Kidney epithelial cell (primary cell): ENCODE measurements at regions not wholly inside any gene's neighbourhood (a gene's known extent, or its start where the extent isn't known, plus 50 kb on each side); places are given as distances from the start of the nearest gene placed in this dataset.

Source experiments
- DNase-seq: peaks from one replicate; pipeline ENCODE4 v3.0.0-alpha.2; 2010; ENCODE audit warnings: low read depth
- H3K27me3 ChIP-seq: 2 replicates; pipeline ENCODE4 v1.6.0; 2011; ENCODE audit warnings: low read length; ENCODE audit not compliant: control insufficient read depth, insufficient read depth
- H3K36me3 ChIP-seq: 2 replicates; pipeline ENCODE4 v1.5.1; 2011; ENCODE audit warnings: low read length; ENCODE audit not compliant: control insufficient read depth, insufficient read depth
- H3K4me3 ChIP-seq: 2 replicates; pipeline ENCODE4 v1.5.1; 2011; ENCODE audit warnings: low read depth, mild to moderate bottlenecking, control low read depth, low read length
- TF ChIP-seq, protein P1 (sequence below): IDR thresholded peaks from 2 replicates; pipeline ENCODE4 v1.5.1; 2011; ENCODE audit warnings: mild to moderate bottlenecking, moderate library complexity, low read length, control low read depth, inconsistent platforms; ENCODE audit not compliant: insufficient read depth, poor library complexity, severe bottlenecking

DNA sequence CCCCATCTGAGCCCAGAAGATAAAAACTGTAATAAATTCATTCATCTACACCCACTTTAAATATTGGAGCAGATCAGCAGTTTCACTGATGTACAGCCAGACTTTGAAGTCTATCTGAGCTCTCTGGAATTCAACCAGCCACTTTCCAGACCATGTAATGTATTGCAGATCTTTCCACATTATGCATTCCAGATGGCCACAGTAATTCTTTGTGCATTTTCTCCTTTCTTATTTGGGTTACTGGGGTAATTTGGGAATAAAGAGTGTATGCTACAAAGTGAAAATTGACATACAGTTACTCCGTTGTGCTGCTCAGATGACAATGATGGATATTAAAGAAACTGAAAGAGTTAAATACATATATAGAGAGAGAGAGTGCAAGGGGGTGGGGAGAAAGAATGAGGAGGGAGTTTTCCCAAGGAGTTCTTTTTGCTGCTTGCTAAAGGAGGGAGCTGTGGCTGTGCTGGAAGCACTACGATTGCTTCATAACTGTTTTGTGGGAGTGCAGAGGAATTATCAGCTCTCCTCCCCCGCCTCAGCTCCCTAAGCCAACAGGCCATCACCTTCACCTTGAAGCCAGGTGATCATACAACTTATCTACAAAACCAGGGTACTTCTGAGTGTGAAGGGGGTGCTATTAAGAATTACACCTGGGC is 152.8 kb downstream of the GAS1 start:
- no peak for DNase-seq
- TF ChIP-seq, protein P1, sequence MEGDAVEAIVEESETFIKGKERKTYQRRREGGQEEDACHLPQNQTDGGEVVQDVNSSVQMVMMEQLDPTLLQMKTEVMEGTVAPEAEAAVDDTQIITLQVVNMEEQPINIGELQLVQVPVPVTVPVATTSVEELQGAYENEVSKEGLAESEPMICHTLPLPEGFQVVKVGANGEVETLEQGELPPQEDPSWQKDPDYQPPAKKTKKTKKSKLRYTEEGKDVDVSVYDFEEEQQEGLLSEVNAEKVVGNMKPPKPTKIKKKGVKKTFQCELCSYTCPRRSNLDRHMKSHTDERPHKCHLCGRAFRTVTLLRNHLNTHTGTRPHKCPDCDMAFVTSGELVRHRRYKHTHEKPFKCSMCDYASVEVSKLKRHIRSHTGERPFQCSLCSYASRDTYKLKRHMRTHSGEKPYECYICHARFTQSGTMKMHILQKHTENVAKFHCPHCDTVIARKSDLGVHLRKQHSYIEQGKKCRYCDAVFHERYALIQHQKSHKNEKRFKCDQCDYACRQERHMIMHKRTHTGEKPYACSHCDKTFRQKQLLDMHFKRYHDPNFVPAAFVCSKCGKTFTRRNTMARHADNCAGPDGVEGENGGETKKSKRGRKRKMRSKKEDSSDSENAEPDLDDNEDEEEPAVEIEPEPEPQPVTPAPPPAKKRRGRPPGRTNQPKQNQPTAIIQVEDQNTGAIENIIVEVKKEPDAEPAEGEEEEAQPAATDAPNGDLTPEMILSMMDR: no peak
- no peaks in the 10 kb centered on the region for H3K27me3 ChIP-seq
- H3K4me3 ChIP-seq: no peak overlapping the region
- H3K36me3 ChIP-seq: no peaks in the 10 kb centered on the region

DNA sequence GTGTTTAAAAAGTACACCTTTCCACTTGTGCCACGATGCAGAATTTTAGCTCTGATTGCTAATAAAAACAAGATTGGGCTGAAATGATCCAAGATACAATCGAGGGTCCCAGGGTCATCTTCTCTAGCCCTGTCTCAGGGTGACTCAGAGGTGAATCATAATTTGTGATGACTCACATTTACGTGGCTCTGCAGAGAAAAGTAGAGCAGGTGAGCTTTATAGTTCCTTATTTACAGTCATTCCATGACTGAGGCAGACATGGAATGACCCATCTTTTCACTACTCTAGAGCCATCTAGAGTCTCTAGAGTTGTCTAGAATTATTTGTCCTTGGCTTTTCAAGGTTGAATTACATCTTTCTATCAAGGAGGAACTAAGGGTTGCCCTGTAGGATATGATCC is 155.2 kb downstream of the GAS1 start:
- H3K36me3 ChIP-seq: no peaks in the 10 kb centered on the region
- TF ChIP-seq, protein P1: no peak
- H3K4me3 ChIP-seq: no peak overlapping the region
- H3K27me3 ChIP-seq: no peaks in the 10 kb centered on the region
- DNase-seq: peak; percentile 35

DNA sequence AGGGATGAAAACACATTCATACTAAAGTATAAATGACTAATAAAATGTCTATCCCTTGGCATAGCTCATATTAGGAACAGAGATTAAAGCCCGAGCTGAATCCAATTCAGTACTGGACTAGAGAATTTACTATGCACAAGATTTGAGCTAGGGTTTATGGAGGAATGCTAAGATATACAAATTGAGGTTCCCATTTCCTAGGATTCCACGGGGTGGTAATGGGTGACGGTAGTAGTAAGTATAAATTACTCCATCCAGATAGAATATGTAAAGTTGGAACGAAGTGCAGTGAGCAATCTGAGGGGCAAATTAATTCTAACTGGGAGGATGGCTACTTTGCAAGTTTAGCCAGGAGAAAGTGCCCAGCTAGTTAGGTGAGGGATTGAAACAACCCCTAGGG is 156.5 kb downstream of the GAS1 start:
- Histone ChIP-seq H3K36me3 (no peaks in the 10 kb centered on the region), H3K27me3 (no peaks in the 10 kb centered on the region), H3K4me3 (no peak overlapping the region)
- no peak for DNase-seq
- TF ChIP-seq, protein P1: no peak

DNA sequence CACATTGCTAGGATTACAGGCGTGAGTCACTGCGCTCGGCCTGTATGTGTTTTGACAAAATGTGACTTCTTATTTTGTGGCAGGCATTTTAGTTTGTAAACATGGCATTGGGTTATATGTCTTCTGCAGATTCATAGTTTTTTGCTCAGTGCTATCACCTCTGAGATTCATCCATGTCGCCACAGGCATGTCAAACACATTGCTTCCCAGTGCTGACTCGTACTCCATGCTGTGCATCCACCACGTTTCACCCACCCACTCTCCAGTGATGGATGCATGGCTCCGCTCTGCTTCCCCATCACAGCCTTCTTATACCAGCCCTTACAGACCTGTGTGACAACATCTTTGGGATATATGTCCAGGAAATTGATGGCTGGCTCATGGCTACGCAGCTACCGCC is 158.8 kb downstream of the GAS1 start:
- Histone ChIP-seq H3K4me3 (no peak overlapping the region), H3K36me3 (no peaks in the 10 kb centered on the region), H3K27me3 (no peaks in the 10 kb centered on the region)
- TF ChIP-seq, protein P1: no peak
- no peak for DNase-seq

DNA sequence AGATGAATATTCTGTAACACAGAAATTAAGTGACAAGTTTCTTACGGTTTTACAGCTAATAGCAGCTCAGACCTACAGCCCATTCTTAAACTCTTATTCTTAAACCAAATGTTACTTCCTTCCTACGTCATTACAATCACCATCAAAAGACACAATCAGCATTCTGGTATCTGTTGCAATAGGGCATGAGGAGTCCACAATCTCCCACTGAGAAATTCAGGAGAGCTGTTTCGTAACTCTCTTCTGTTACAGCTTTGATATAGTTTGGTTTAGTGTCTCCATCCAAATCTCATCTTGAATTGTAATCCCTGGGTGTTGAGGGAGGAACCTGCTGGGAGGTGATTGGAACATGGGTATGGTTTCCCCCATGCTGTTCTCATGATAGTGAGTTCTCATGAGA is 163.4 kb downstream of the GAS1 start:
- TF ChIP-seq, protein P1: no peak
- Histone ChIP-seq H3K27me3 (no peaks in the 10 kb centered on the region), H3K36me3 (no peaks in the 10 kb centered on the region), H3K4me3 (no peak overlapping the region)
- DNase-seq: no peak

DNA sequence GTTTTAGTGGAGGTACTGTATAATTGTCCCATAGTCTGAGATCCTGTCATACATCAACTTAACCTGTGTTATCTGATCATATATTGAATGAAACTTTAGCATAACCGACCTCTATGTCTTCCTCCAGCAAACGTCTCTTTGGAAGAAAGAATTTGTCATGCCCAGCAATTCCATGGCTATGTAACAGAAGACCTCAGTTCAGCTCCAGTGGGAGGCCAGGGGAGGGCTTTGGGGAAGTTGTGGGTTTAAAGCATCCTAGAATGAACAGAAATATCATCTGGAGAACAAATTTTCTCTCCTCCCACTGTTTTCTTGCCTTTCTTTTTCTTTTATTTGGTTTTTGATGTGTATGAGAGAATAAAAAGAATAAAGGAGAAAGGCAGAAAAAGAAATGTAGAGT is 164.5 kb downstream of the GAS1 start:
- Histone ChIP-seq H3K27me3 (no peaks in the 10 kb centered on the region), H3K36me3 (no peaks in the 10 kb centered on the region), H3K4me3 (no peak overlapping the region)
- TF ChIP-seq, protein P1: no peak
- no peak for DNase-seq
